Activated CD8-positive, alpha-beta T cell treated with anti-CD3 and anti-CD28 coated beads, Interleukin-2, amount 10 ng/mL, durations not matched to agents 7 days and 5 days (primary cell): ENCODE measurements at regions not wholly inside any gene's neighbourhood (a gene's known extent, or its start where the extent isn't known, plus 50 kb on each side); places are given as distances from the start of the nearest gene placed in this dataset.

Experiments used
- ATAC-seq: fragments of 150-1000 bp; cut with Tn5 transposase; one replicate; pipeline ENCODE4 v1.10.0; 2021; ENCODE audit warnings: moderate library complexity
- CTCF ChIA-PET: fragments of 350-600 bp; sonication (Branson Sonifier 250); formaldehyde crosslinking; loops from one replicate; lab custom pipeline; 2021; ENCODE audit warnings: antibody characterized with exemption; lab: Charles Lee
- POLR2A ChIA-PET: fragments of 350-600 bp; sonication (Branson Sonifier 250); formaldehyde crosslinking; loops from one replicate; lab custom pipeline; 2021; ENCODE audit warnings: antibody characterized with exemption; lab: Charles Lee
- DNase-seq: peaks from one replicate; pipeline ENCODE4 v3.0.0-alpha.2; 2020
- H3K27ac Mint-ChIP-seq: one replicate; pipeline ENCODE4 v1.8.0; 2021; ENCODE audit warnings: mild to moderate bottlenecking, mixed read lengths
- H3K27me3 Mint-ChIP-seq: one replicate; pipeline ENCODE4 v1.8.0; 2021; ENCODE audit warnings: low read depth, mixed read lengths
- H3K36me3 Mint-ChIP-seq: one replicate; pipeline ENCODE4 v1.8.0; 2021; ENCODE audit warnings: low read depth, mixed read lengths
- H3K4me1 Mint-ChIP-seq: one replicate; pipeline ENCODE4 v1.8.0; 2021; ENCODE audit warnings: low read depth, mixed read lengths
- H3K4me3 Mint-ChIP-seq: one replicate; pipeline ENCODE4 v1.8.0; 2021; ENCODE audit warnings: mild to moderate bottlenecking, mixed read lengths
- H3K9me3 Mint-ChIP-seq: one replicate; pipeline ENCODE4 v1.8.0; 2022; ENCODE audit warnings: mixed read lengths; ENCODE audit not compliant: insufficient read depth

GRCh38 chr15:62880278-62880677 lies 162.3 kb upstream of the TPM1 start:
- POLR2A ChIA-PET: no interaction called here
- H3K4me3 Mint-ChIP-seq: no peak overlapping the region
- DNase-seq: no peak
- H3K27me3 Mint-ChIP-seq: peaks cover 27% of the 10 kb centered on the region
- CTCF ChIA-PET: no interaction called here
- H3K4me1 Mint-ChIP-seq: peaks cover 9% of the 10 kb centered on the region
- H3K27ac Mint-ChIP-seq: no peak overlapping the region
- H3K36me3 Mint-ChIP-seq: no peaks in the 10 kb centered on the region
- ATAC-seq: no peak
- no peaks in the 10 kb centered on the region for H3K9me3 Mint-ChIP-seq

- ChIA-PET POLR2A (no interaction called here), CTCF (no interaction called here)
- Mint-ChIP-seq H3K36me3 (no peaks in the 10 kb centered on the region), H3K4me3 (no peak overlapping the region), H3K27ac (no peak overlapping the region), H3K27me3 (peaks cover 29% of the 10 kb centered on the region), H3K4me1 (peaks cover 9% of the 10 kb centered on the region), H3K9me3 (no peaks in the 10 kb centered on the region)
- no peak for DNase-seq
- no peak for ATAC-seq
These were observed 161.5 kb upstream of the TPM1 start for GRCh38 chr15:62881056-62881455.

DNA sequence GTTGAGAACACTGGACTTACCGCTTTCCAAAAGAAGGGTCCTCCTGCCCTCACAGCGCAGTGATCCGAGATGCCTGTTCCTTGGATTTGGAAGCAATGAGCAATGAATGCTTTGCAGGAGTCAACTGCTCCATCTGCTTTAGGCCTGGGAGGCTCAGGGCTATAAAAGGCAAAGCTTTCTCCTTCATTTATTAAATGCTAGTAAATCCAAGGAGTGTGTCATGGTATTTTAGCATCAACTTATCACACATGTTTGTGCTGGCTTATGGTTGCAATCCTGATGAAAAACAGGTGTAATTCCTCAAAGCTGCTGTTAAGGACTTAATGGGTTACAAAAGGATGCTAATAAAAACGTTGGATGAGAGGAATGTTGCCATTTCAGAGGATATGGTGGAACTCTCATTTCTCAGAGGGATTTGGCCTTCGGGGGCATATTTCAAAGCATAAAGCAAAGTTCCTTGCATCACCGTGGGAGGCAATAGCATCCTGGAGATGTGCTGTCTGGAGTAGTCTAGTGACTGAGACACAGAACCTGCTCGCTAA lies 158.5 kb upstream of the TPM1 start:
- Mint-ChIP-seq H3K27me3 (peaks cover 24% of the 10 kb centered on the region), H3K27ac (no peak overlapping the region), H3K9me3 (no peaks in the 10 kb centered on the region), H3K36me3 (no peaks in the 10 kb centered on the region), H3K4me3 (no peak overlapping the region), H3K4me1 (peaks cover 9% of the 10 kb centered on the region)
- DNase-seq: no peak
- CTCF ChIA-PET: no interaction called here
- no peak for ATAC-seq
- POLR2A ChIA-PET: interaction anchor here (0.5 kb wide), 1 partner anchor 170 kb away, joined by 4 read pairs; no protein-coding TSS in a partner anchor

GRCh38 chr15:62886431-62887071 lies 156.0 kb upstream of the TPM1 start:
- H3K36me3 Mint-ChIP-seq: no peaks in the 10 kb centered on the region
- CTCF ChIA-PET: no interaction called here

GRCh38 chr15:62887113-62887570 lies 155.4 kb upstream of the TPM1 start:
- H3K27ac Mint-ChIP-seq: no peak overlapping the region
- no peaks in the 10 kb centered on the region for H3K36me3 Mint-ChIP-seq
- CTCF ChIA-PET: no interaction called here
- no peaks in the 10 kb centered on the region for H3K9me3 Mint-ChIP-seq
- peaks cover 13% of the 10 kb centered on the region for H3K27me3 Mint-ChIP-seq
- H3K4me3 Mint-ChIP-seq: no peak overlapping the region
- no peak for DNase-seq
- ATAC-seq: no peak
- POLR2A ChIA-PET: no interaction called here
- no peaks in the 10 kb centered on the region for H3K4me1 Mint-ChIP-seq

More at GRCh38 chr15:62886431-62887071, 156.0 kb upstream of the TPM1 start:
- no peak overlapping the region for H3K4me3 Mint-ChIP-seq
- ATAC-seq (no peak), DNase-seq (no peak)
- no peaks in the 10 kb centered on the region for H3K9me3 Mint-ChIP-seq
- no peak overlapping the region for H3K27ac Mint-ChIP-seq
- POLR2A ChIA-PET: no interaction called here
- peaks cover 13% of the 10 kb centered on the region for H3K27me3 Mint-ChIP-seq
- H3K4me1 Mint-ChIP-seq: no peaks in the 10 kb centered on the region

- Mint-ChIP-seq H3K4me1 (no peaks in the 10 kb centered on the region), H3K9me3 (no peaks in the 10 kb centered on the region), H3K4me3 (no peak overlapping the region), H3K27me3 (peaks cover 10% of the 10 kb centered on the region), H3K27ac (no peak overlapping the region), H3K36me3 (no peaks in the 10 kb centered on the region)
- DNase-seq: no peak
- ATAC-seq: no peak
- ChIA-PET POLR2A (no interaction called here), CTCF (no interaction called here)
These were observed 153.9 kb upstream of the TPM1 start for GRCh38 chr15:62888623-62889022.

DNA sequence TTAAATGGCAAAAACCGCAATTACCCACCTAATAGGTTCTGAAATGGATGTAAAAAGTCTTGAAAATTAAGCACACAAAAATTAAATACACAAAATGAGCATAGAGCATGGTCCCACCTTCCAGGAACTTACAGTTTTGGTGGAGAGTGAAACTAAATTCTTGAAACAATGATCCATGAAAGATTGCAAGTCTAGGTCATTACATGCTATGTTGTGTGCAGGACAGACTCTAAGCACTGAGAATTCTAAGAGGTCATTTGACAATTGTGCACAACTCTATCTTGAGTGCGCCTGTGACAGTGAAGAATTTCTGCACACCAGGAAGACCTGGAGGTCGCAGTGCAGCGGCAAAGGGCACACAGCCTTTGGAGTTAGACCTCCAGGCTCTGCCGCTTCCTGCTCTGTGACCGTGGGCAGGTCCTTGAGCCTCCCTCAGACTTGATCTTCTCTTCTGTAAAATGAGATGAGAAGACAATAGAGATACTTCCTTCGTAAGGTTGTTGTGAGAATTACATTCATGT lies 153.3 kb upstream of the TPM1 start:
- H3K27me3 Mint-ChIP-seq: peaks cover 11% of the 10 kb centered on the region
- H3K36me3 Mint-ChIP-seq: no peaks in the 10 kb centered on the region

GRCh38 chr15:62889734-62890505 lies 152.6 kb upstream of the TPM1 start:
- POLR2A ChIA-PET: interaction anchor here (0.6 kb wide), 1 partner anchor 74 kb away, joined by 3 read pairs; no protein-coding TSS in a partner anchor
- H3K27ac Mint-ChIP-seq: no peak overlapping the region
- DNase-seq (no peak), ATAC-seq (no peak)
- no peaks in the 10 kb centered on the region for H3K36me3 Mint-ChIP-seq
- H3K4me3 Mint-ChIP-seq: no peak overlapping the region
- H3K4me1 Mint-ChIP-seq: no peaks in the 10 kb centered on the region
- CTCF ChIA-PET: no interaction called here
- H3K27me3 Mint-ChIP-seq: peaks cover 9% of the 10 kb centered on the region
- H3K9me3 Mint-ChIP-seq: no peaks in the 10 kb centered on the region

More for the DNA sequence above, 153.3 kb upstream of the TPM1 start:
- no peaks in the 10 kb centered on the region for H3K9me3 Mint-ChIP-seq
- DNase-seq (no peak), ATAC-seq (no peak)
- no peak overlapping the region for H3K4me3 Mint-ChIP-seq
- no peaks in the 10 kb centered on the region for H3K4me1 Mint-ChIP-seq
- CTCF ChIA-PET: no interaction called here
- no peak overlapping the region for H3K27ac Mint-ChIP-seq
- POLR2A ChIA-PET: no interaction called here

DNA sequence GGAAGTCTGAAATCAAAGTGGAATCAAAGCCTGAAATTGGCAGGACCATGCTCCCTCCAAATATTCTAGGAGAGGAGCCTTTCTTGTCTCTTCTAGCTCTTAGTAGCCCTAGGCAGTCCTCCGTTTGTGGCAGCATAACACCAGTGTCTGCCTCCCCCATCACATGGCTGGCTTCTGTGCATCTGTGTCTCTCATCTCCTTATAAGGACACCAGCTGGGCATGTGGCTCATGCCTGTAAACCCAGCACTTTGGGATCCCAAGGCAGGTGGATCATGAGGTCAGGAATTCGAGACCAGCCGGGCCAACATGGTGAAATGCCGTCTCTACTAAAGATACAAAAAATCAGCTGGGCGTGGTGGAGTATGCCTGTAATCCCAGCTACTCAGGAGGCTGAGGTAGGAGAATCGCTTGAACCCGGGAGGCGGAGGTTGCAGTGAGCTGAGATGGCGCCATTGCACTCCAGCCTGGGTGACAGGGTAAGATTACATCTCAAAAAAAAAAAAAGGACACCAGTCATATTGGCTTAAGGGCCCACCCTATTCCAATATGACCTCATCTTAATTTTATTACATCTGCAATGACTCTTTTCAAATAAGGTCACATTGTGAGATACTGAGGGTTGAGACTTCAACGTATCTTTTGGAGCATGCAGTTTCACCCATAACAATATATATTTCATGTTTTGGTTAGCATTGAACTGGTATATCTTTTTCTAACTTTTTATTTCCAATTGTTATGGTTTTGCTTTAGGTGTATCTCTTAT lies 148.0 kb upstream of the TPM1 start:
- Mint-ChIP-seq H3K27ac (no peak overlapping the region), H3K36me3 (no peaks in the 10 kb centered on the region), H3K9me3 (no peaks in the 10 kb centered on the region), H3K27me3 (peaks cover 2% of the 10 kb centered on the region), H3K4me3 (no peak overlapping the region), H3K4me1 (no peaks in the 10 kb centered on the region)
- ChIA-PET POLR2A (no interaction called here), CTCF (no interaction called here)
- DNase-seq (no peak), ATAC-seq (no peak)

DNA sequence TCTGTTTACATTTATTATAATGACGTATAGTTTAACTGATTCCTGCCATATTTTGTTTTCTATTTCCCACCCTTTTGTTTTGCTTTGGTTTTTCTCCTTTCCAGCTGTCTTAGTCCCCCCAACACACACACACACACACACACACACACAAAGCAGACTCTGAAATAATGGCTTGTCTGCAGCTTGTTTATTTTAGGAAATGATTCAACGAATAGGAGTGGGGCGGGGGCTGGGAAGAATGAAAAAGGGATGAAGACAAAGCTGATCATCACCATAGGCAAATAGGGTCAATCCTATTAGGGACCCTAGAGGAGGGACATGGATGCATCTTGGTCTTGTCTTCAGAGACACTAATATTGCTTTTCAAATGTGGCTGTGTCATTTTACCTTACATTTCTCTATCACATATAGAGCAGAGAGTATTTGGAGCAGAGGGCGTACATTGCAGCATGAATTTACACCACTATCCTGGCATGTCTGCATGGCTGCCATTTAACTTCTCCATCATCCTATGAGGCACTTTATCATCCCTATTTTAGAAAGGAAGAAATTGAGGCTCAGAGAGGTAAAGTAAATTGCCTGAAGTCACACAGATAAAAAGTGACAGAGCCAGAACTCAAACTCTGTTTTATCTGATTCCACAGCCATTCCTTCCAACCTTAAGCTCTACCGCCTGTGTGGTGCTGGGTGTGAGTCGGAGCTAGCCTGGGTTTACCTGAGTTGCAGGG lies 147.2 kb upstream of the TPM1 start:
- no peak for DNase-seq
- Mint-ChIP-seq H3K4me1 (no peaks in the 10 kb centered on the region), H3K9me3 (no peaks in the 10 kb centered on the region), H3K27me3 (peaks cover 2% of the 10 kb centered on the region), H3K4me3 (no peak overlapping the region), H3K27ac (no peak overlapping the region), H3K36me3 (no peaks in the 10 kb centered on the region)
- POLR2A ChIA-PET: no interaction called here
- ATAC-seq: no peak
- CTCF ChIA-PET: no interaction called here

- Mint-ChIP-seq H3K4me3 (no peak overlapping the region), H3K36me3 (no peaks in the 10 kb centered on the region), H3K27me3 (peaks cover 2% of the 10 kb centered on the region), H3K27ac (no peak overlapping the region), H3K9me3 (no peaks in the 10 kb centered on the region), H3K4me1 (no peaks in the 10 kb centered on the region)
- ChIA-PET CTCF (interaction anchor here (0.6 kb wide), 1 partner anchor 8 kb away, joined by 3 read pairs; no protein-coding TSS in a partner anchor), POLR2A (no interaction called here)
- DNase-seq (no peak), ATAC-seq (no peak)
These were observed 146.6 kb upstream of the TPM1 start for GRCh38 chr15:62895905-62896316.
